Mononuclear cell (primary cell): ENCODE measurements at regions not wholly inside any gene's neighbourhood (a gene's known extent, or its start where the extent isn't known, plus 50 kb on each side); places are given as distances from the start of the nearest gene placed in this dataset.

Source experiments
- H3K27me3 ChIP-seq: 2 replicates; pipeline ENCODE4 v1.6.0; 2011; ENCODE audit warnings: low read length, control low read depth; ENCODE audit not compliant: insufficient read depth
- H3K4me1 ChIP-seq: 2 replicates; pipeline ENCODE4 v1.5.1; 2011; ENCODE audit warnings: mild to moderate bottlenecking, low read length, control low read depth; ENCODE audit not compliant: insufficient read depth
- H3K4me3 ChIP-seq: 2 replicates; pipeline ENCODE4 v1.5.1; 2011; ENCODE audit warnings: mild to moderate bottlenecking, low read length, moderate library complexity
- H3K9me3 ChIP-seq: 2 replicates; pipeline ENCODE4 v1.5.1; 2011; ENCODE audit warnings: low read depth, mild to moderate bottlenecking, control low read depth, low read length

DNA sequence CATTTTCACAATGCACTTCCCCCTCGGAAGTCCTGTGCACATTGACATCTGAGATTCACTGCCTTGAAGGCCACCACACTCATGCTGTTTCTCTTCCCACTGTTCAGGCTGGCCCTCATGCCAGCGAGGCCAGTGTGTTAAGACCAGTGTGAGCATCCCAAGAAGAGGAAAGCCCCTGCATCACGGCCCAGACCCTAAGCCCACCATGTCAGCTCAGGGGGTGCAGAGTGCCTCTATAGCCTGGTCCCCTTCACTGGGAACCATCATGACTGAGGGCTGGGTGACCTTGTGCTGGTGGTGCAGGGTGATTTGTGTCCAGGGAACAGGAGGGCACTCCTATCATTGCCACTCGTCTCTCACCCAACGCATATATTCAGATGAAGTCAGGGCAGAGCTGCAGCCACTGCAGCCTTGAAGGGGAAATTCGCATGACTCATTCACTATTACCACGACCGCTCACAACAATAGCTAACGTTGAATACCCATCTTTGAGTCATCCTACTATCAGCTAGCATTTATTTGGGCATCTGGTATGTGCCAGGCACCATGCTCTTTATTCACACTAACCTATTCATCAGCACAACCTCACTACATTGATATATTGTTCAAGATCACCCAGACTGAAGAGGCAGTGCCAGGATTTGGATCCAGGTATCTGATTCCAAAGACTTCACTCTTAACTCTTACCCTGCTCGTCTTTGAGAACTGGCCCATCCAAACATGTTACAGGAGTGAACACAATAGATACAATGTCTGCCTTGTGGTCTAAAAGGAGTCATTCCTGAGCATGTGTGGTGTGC lies 58.8 kb upstream of the SLC6A11 start:
- H3K4me1 ChIP-seq, result no peaks in the 10 kb centered on the region
- no peaks in the 10 kb centered on the region for H3K9me3 ChIP-seq
- no peak overlapping the region for H3K4me3 ChIP-seq
- H3K27me3 ChIP-seq, result no peaks in the 10 kb centered on the region

DNA sequence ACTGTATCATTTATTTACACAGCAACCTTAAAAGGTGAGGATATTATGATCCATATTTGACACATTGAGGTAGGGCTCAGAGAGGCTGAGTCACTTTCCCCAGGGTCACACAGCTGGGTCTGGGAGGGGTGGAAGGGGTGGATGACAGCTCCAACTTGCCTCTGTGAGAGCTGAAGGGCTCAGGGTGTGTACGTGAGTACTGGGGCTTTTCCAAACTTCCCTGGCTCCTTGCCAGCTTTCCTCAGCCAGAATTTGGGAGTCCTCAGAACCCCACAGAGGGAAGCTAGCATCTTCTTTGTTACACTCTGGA lies 58.3 kb upstream of the SLC6A11 start:
- Histone ChIP-seq H3K4me3 (no peak overlapping the region), H3K4me1 (no peaks in the 10 kb centered on the region), H3K27me3 (no peaks in the 10 kb centered on the region), H3K9me3 (no peaks in the 10 kb centered on the region)

DNA sequence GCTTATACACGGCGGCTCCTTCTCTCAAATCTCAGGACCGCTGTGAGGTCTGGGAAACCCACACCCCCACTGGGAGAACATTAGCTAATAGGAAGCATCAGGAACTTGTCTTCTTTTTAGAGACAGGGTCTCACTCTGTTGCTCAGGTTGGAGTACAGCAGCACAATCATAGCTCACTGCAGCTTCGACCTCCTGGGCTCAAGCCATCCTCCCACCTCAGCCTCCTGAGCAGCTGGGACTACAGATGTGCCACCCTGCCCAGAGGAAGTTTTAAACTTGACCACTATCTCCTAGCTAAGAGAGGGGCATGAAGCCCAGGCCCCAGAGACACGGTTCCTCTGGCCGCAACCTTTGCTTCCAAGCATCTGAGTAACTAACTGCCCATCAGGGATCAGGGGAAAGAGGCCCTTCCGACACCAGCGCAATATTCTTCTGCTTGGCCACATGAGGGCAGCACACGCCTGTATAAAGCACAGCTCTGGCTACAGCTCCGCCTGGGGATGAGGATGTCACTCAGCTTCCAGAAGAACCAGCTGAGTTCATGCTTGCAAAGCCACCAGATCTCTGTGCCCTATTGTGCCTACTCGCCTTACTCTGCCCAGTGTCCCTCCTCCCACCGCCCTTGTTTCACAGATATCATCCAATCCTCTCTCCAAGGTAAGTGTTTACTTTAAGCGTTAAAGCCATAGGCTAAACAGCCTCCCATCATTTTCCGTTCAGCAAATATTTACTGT lies 57.6 kb upstream of the SLC6A11 start:
- no peaks in the 10 kb centered on the region for H3K9me3 ChIP-seq
- no peaks in the 10 kb centered on the region for H3K4me1 ChIP-seq
- H3K4me3 ChIP-seq, result no peak overlapping the region
- no peaks in the 10 kb centered on the region for H3K27me3 ChIP-seq

DNA sequence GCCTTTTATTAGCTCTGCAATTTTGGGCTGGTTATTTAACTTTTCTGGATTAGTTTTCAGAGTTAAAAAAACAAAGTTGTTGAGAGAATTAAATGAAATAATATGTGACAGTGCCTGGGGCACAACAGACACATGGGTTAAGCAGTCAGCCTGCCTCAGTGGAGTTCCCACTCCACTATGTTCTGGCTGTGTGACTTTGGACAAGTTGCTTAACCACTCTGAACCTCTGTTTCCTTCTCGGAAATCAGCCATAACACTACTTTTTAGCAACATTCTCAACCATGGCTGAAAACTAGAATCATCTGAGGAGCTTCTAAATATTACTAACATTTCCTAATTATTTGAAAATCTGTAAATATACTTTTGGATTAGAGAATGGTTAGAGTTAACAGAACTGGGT lies 56.5 kb upstream of the SLC6A11 start:
- Histone ChIP-seq H3K27me3 (no peaks in the 10 kb centered on the region), H3K4me1 (no peaks in the 10 kb centered on the region), H3K9me3 (no peaks in the 10 kb centered on the region), H3K4me3 (no peak overlapping the region)

DNA sequence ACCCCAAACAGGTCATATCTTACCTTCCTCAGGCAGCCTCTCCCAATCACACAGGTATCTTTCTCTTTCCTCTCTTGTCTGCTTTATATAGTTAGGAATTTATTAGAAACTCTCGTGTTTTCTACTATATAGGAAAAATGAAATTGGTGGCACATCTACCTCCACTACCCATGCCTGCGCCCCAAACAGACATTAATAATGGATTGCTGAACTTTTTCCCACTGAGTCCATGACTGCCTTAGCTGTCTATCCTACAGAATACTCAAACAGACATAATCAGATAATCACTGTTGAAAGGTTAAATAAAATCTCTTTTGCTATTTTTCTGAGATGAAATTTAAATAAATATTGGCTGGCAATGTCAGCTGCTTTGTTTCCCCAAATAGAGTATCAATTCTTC lies 55.8 kb upstream of the SLC6A11 start:
- no peaks in the 10 kb centered on the region for H3K27me3 ChIP-seq
- H3K9me3 ChIP-seq, result no peaks in the 10 kb centered on the region
- no peak overlapping the region for H3K4me3 ChIP-seq
- no peaks in the 10 kb centered on the region for H3K4me1 ChIP-seq

DNA sequence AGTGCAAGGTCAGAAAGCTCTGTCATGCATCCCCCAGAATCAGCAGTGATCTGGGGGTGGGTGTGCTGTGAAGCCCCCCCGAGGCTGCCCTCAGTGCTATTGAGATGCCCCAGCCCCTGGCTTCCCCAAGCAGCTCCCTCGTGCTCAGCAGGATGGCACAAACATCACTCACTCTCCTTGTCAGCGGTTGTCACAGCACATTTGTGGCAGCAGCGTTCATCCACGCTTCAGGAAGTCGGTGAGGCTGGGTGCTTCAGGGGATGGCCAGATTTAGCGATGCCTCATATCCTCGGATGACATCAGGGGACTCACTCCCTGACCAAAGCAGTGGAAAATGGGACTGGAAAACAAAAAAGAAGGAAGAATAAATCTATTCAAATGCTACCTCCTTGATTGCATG lies 54.4 kb upstream of the SLC6A11 start:
- no peaks in the 10 kb centered on the region for H3K9me3 ChIP-seq
- no peak overlapping the region for H3K4me3 ChIP-seq
- H3K27me3 ChIP-seq, result no peaks in the 10 kb centered on the region
- no peaks in the 10 kb centered on the region for H3K4me1 ChIP-seq

DNA sequence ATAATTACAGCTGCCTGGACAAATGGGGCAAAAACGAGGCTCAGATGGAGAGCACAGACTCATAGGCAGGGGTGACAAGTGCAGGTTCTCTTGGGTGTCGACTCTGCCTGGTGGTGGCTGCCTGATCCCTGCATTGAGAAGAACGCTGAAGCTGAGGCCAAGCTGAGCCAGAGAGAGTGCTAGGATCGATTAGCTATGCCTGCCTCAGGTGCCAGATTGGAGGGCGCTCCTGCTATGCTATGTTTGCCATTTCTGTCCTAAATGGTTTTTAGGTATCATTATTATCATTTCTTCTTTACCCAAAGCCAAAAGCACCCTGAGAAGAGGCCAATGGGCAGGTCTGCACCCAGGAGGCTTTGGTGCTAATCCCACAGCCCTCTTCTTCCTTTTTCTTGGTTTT lies 53.9 kb upstream of the SLC6A11 start:
- Histone ChIP-seq H3K27me3 (no peaks in the 10 kb centered on the region), H3K4me3 (no peak overlapping the region), H3K9me3 (no peaks in the 10 kb centered on the region), H3K4me1 (no peaks in the 10 kb centered on the region)

DNA sequence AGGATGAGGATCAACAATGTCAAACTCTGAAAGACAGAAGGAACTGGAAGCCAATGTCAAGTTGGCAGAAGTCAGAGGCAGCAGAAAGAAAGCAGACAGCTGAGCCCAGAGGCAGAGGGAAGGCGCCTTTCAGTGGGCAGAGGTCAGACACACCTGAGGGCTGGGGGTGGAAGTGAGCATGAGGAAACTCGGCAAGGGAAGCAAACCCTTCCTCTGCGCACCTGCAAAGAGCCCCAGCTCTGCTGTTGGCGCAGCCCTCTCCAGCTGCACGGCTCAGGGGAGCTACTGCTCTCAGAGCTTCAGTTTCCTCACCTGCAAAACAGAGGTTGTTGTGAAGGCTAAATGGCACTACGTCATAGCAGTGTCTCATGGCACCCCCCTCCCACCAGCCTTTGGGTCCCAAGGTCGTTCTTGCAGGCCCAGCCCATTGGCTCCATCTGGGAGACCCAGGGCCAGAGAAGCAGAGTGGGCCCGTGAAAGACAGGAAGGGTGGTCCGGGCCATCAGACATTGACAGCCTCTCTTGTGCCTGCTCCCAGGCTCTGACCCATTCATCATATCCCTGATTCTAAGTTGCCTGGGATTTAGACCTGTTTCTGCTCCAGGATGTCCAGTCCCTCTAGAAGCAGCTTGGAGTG lies 53.3 kb upstream of the SLC6A11 start:
- Histone ChIP-seq H3K4me1 (no peaks in the 10 kb centered on the region), H3K4me3 (no peak overlapping the region), H3K9me3 (no peaks in the 10 kb centered on the region), H3K27me3 (no peaks in the 10 kb centered on the region)

DNA sequence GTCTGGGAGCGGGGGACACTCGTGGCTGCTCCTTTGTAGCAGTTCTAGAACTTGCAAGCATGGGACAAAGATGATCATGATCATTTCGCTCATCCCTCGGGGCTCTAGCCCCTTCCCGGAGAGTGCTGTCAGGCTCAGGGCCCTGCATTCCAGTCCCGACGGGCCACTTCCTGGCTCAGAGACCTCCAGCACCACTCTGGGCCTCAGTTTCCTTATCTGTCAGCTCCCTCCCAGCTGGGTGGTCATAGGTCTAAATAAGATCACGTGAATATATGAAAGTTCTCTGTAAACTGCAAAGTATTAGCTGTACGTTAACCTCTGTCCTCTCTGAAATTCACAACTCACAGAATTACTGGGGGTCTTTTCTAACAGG lies 52.8 kb upstream of the SLC6A11 start:
- no peaks in the 10 kb centered on the region for H3K9me3 ChIP-seq
- no peak overlapping the region for H3K4me3 ChIP-seq
- no peaks in the 10 kb centered on the region for H3K4me1 ChIP-seq

DNA sequence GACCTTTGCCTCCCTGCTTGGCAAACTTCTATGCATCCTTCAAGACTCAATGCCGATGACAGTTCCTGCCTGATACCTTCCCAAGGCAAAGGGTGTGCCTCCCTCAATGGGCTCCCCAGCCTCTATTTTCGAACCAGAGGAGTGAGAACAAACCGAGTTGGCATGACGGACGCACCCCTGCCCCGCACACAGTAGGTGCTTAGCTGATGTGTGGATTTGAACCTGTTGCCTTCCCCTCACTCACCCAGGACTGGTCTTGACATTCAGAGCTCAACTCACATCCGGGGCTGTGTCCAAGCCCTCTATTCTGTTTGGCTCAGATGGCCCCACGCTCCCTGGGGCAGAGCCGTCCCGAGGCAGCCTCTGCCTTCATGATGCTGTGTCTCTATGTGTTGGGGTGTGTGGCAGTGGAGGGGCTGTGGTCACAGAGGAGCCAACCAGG lies 52.2 kb upstream of the SLC6A11 start:
- Histone ChIP-seq H3K9me3 (no peaks in the 10 kb centered on the region), H3K4me3 (no peak overlapping the region), H3K4me1 (no peaks in the 10 kb centered on the region), H3K27me3 (no peaks in the 10 kb centered on the region)

More for the DNA sequence above, 52.8 kb upstream of the SLC6A11 start:
- H3K27me3 ChIP-seq, result no peaks in the 10 kb centered on the region

DNA sequence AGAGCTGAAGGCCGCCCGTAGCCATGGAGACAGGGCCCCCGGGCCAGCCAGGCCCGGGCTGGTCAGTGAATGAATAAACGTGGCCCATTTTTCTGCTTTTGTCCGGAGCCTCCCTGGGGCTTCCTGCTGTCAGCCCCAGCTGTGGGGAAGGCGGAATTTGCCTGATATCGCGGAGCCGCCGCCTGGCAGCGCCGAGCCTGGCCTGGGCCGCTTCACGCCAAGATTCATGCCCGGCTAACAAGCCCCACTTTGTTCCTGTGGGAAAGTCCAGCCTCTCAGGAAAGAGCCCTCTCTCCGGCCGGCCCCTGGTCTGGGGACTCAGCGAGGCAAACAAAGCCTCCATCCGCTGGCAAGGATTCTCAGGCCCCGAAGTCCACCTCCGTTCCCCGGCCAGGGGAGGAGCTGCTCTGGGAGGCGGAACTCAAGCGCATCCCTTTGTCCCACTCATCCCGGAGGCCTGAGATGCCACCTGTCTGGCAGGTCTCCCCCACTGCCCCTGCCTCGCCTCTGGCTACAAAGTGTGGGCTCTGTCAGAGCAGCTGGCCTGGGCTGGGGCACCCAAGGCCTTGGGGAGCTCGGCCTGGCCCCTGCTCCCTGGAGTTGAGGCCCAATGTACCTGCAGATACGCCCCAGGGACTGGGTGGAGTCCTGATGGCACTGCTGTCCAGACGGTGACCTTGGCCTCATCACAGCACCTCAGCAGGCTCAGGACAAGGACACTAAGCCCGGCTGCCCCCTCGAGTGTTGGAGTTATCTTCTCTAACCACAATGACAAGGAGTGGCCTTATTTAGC lies 51.6 kb upstream of the SLC6A11 start:
- no peaks in the 10 kb centered on the region for H3K27me3 ChIP-seq
- no peak overlapping the region for H3K4me3 ChIP-seq
- no peaks in the 10 kb centered on the region for H3K9me3 ChIP-seq
- no peaks in the 10 kb centered on the region for H3K4me1 ChIP-seq

DNA sequence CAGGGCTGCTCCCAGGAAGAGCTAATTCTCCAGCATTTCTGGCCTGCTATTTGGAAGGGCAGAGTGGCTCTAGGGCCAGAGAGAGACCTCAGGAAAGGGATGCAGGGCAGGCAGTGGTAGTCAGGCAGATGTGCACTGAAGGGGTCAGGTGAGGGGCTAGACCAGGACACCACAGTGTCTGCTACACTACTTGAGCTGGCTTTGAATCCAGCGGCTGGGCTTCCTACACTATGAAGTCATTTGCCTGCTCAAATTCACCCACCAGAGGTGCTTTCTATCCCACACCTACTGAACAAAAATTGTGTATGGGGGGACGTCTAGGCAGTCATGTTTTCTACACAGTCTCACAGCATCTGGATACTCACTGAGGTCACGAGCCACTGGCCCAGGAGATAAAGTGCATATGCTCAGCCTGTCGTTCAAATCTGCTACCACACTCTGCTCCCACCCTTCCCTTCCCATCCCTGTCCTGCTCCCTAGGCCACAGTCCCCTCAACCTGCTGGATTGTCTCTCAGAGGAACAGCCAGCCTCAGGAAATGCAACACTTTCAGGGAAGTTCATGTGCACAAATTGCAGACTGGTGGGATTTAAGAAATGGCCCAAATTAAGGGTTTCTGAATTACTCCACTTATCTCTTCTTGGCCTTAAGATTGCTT lies 49.9 kb upstream of the SLC6A11 start:
- Histone ChIP-seq H3K9me3 (no peaks in the 10 kb centered on the region), H3K4me3 (no peak overlapping the region), H3K4me1 (no peaks in the 10 kb centered on the region), H3K27me3 (no peaks in the 10 kb centered on the region)
